Left renal cortex interstitium (tissue), 4 donors: ENCODE measurements at regions not wholly inside any gene's neighbourhood (a gene's known extent, or its start where the extent isn't known, plus 50 kb on each side); places are given as distances from the start of the nearest gene placed in this dataset.
"Not testable (repeated sequence)": the region's sequence is repeated elsewhere in the genome, so short reads cannot be mapped to it uniquely, and the experiment has no call there.

Source experiments
- DNase-seq, 4 donors: peaks; one replicate each; pipeline ENCODE4 v3.0.0-alpha.2; 2013; ENCODE audit warnings: low read depth in 4 of 4, low spot score in 2 of 4, missing footprints in 1 of 4

DNA sequence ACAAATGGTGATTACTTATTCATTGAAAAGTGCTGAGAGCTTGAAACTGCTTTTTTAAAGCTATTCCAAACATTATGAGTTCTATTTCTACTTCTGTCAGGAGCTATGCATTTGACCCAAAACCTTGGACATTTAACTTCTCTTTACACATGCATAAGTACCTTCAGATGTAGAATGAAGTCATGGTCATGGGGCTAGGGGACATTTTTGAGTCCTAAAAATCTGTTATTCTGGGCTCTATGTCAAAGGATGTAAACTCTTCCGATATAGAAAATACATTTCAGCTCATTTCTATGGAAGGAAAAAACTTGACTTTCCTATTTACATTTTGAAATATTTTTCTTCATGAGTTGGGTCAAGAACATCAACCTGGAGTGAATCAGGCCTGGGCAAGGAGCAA lies 179.5 kb upstream of the CXCL12 start:
- DNase-seq: no peak

DNA sequence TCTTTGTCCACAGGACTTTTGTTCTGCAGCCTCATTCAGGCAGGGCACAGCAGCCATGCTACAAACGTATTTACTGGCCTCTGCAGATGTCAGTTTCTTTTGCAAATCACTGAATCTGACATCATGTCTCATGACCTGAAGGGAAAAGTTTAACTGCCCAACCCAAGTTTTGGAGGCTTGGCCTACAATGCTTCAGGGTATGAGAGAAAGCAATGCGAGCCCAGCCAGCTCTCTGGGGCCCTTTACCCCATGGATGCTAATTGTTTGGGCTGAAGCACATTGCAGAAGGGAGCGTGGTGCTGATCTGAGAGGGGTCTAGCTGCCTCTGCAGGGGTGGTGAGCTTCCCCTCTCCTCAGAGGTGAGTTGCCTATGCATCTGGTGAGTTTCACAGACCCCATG lies 179.9 kb upstream of the CXCL12 start:
- DNase-seq: no peak

DNA sequence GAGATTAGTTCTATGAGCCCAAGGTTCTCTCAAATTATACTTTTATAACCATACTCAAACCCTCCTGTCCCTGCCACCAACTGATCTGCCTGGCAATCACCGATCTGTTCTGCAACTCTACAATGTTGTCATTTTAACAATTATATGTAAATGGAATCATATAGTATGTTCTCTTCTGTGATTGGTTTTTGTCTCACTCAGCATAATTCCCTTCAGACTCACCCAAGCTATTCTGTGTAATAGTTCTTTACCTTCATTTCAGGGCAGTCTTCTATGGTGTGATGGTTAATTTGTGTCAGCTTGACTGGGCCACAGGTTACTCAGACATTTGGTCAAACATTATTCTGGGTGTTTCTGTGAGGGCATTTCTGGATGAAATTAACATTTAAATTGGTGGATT lies 181.9 kb upstream of the CXCL12 start:
- no peak for DNase-seq

DNA sequence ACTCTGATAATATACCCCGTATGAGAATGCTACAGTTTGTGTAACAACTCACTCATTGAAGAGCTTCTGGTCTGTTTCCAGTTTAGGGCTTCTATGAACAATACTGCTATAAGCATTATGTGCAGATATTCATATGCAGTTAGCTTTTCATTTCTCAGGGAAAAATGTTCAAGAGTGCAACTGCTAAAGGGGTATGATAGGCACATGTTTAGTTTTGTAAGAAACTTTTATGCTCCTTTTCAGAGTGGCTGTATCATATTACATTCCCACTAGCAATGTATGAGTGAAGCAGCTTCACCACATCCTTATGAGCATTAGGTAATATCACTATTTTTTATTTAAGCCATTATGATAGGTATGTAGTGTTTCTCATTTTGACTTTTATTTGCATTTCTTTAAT lies 182.6 kb upstream of the CXCL12 start:
- DNase-seq: no peak

DNA sequence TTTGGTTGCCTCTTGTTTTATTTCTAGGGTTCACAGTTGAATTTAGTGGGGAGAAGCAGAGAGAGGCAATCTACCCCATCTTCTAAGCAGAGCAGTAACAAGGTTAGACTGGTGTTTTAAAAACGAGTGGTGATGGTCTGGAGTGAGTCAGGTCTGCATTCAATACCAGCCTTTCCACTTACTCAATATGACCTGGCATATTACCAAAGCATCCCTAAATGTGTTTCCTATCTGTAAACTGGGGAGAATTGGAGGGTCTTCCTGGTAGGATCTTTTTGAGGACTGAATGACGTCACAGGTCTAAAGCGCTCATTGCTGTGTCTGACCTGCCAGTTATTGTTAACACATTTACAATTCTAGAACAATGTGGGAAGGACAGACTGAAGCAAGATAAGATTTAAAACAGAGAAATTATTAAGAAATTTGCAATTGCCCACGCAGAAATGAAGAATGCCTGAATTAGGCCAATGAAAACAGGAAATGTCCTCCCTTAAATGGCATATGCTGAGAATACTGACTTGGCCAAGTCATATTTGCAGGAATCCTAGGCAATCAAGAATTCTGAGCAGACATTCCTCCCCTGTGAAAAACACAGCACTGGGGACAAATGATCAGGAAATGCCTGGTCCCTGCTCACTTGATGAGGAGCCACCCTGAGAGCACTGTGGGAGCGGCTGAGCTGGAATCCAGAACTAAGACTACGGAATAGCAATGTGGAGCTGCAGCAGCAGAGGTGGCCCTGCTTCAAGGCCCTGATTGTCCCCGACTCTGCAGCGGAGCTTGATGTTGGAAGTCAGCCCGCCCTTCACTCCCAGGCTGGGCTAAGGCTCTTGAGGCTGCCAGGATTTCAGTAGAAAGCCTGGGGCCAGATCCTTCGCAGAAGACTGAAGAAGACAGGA lies 184.5 kb upstream of the CXCL12 start:
- DNase-seq: no peak

DNA sequence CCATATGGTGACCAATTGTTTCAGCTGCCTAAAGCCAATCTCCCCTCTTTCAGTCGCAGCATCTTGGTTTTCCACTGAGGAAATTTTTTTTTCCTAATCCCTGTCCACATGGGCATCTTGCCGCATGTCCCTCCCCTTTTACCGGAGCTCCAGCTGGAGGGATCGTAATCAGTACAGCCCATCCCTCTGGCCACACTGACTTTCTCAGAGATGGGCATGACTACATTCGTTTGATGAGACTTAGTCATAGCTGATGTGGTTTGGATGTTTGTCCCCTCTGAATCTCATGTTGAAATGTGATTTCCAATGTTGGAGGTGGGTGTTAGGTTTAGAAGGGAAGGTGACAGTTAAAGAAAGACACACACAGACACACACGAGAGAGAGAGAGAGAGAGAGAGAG lies 186.8 kb upstream of the CXCL12 start:
- no peak for DNase-seq

DNA sequence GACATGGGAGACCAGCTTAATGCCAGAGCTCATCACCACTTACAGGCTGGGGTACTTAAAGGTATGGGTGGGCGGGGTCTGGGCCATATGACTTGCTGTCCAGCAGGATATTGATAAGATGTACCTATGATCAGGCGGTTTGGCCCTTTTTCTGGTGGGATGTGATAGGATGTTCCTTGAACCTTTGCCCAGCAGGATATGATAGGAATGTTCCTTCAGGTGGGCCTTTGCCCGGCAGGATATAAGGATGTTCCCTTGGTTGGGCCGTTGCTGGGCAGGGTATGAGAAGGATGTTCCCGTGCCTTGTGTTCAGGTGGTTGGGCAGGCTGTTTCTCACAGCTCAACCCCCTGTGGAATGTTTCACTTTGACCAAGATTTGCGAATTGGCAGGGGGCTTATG lies 187.2 kb upstream of the CXCL12 start:
- DNase-seq: no peak

DNA sequence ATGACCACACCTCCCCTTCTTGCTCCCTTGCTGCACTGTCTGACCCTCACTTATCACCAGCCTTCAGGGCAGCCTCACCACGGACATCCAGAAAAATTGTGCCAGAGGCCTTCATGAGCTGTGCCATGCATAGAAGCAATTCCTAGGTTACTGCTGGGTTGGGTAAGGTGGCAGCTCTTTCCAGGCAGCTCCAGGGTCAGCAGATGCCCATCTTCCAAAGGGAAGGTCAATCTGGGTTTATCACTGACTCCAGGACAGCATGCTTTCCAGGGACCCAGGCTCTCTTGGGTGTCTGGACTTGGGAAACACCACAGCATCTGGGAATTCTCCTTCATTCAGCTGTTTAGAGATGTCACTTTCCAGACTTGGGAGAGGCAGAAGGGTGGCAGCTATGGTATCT lies 188.9 kb upstream of the CXCL12 start:
- no peak for DNase-seq

DNA sequence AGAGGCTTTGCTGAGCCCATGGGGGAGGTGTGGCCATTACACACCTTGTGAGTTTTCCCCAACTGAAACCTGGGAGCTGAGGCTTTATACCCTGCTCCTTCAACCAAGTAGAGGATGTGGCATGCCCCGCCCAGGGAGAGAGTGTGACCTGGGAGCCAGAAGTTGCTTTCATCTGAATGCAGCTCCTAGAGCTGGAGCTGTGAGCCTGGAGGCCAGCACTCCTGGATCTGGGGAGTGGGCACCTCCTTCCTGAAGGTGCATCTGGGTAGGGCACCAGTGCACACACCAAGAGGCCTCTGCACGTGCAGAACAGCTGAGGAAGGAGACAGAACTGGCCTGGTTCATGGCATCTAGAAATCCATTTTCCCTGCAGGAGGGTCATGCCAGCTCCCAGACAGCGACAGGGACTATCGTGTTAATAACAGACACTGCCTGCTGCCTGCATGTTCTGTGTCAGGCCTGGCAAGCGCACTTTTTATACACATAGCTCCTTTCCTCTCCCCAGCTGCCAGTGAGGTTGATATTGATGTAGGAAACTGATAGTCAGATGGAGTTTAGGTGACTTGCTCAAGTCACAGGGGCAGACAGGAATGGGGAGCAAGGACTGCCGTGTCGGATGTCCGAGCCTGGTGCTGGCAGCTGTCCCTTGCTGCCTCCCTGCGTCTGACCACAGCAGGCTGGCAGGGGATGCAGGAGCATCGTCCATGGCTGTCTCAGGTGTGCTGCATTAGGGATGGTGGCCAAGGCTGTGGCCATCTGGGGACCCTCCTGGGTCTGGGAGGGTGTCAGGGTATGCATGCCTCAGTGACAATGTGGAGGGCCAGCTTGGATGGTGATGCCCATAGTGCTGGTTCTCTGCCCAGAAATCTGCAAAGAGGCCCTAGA lies 189.9 kb upstream of the CXCL12 start:
- DNase-seq: no peak

DNA sequence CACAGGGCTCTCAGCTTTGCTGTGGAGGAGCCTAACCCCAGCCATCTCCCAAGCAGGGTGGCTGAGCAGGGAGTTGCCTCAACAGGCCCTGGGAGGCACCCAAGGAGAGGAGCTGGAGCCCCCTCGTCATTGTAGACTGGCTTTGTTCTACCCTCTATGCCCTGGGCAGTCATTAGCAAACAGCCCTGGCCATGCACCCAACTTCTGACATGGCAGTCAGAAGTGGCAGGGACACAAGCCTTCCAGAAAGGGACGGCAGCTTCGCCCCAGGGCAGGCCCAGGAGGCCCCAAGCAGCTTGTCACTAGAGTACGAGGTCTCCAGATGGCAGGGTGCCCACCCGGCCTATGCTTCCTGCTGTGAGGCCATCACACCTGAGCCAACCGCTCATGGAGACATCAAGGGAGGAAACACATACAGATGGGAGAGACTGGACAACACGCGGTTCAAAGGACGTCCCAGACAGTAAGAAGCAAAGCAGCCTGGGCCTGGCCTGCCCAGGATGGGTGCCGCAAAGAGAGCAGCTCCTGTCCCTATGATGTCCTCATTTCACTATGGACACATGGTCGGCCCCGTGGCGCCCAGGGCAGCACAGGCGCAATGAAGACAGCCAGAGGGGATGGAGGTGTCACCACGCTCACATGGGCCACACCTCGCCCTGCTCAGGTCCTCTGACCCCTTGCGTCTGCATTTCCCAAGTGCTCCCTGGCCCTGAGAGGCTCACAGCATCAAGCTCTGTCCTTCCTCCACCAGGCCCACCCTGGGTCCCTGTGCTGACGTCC lies 190.9 kb upstream of the CXCL12 start:
- DNase-seq: no peak

DNA sequence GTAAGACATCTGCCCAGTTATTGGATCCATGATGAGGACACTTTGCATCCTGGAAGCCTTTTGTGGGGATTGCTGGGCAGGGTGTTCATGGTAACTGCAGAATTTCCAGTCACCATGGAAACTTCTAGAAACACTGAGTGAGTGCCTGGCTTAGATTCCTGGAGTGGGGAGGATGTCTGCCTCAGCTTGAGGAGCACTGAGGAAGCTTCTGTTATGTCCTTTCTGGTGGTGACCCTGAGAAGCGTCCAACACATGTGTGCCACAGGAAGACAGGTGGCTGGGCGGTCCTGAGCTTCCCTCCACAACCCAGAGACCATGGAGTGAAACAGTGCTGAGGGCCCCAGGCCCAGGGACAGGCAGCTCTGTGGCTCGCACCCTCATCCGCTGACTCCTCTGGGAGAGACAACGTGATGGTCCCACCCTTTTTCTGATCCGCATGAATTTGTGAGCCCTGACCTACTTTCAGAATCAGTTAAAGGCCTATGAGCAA lies 191.8 kb upstream of the CXCL12 start:
- no peak for DNase-seq

DNA sequence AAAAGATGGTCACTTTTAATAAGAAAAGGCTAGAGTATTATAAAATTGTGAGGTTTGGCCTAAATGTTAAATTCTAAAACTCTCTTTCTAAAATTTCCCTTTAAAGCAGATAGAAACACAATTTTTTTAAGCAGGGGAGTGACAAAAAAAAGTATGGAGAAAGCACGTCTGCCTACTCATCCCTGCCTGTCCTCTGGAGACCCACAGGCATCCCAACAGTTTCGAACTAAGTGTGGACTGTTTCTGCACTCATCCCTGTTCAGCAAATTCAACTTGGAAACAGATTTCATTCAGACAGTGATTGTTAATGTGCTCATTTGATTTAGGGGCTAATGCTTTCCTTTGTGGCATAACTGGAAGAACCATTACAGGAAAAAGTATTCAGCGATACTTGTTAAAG lies 192.6 kb upstream of the CXCL12 start:
- no peak for DNase-seq

DNA sequence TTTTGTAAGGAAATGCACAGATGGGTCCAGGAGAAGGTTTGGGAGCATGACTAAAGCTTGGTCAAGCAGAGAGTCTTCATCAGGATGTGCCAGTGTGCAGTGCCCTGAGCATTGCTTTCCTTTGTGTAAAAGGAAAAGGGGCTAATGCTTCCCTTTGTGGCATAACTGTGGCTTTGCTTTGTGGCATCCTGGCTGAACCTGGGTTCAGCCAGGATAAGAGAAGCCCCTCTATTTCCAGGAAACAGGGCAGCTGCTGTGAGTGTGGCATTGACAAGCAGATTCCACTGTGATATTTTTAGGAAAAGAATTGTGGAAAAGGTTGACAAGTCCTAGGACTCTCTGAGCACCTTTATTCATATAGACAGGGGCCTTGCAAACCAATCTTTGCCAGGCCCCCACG lies 193.4 kb upstream of the CXCL12 start:
- no peak for DNase-seq

DNA sequence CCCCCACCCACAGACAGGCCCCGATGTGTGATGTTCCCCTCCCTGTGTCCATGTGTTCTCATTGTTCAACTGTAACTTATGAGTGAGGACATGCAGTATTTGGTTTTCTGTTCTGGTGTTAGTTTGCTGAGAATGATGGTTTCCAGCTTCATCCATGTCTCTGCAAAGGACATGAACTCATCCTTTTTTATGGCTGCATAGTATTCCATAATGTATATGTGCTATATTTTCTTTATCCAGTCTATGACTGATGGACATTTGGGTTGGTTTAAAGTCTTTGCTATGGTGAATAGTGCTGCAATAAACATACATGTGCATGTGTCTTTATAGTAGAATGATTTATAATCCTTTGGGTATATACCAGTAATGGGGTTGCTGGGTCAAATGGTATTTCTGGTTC lies 194.1 kb upstream of the CXCL12 start:
- not testable (repeated sequence) for DNase-seq

DNA sequence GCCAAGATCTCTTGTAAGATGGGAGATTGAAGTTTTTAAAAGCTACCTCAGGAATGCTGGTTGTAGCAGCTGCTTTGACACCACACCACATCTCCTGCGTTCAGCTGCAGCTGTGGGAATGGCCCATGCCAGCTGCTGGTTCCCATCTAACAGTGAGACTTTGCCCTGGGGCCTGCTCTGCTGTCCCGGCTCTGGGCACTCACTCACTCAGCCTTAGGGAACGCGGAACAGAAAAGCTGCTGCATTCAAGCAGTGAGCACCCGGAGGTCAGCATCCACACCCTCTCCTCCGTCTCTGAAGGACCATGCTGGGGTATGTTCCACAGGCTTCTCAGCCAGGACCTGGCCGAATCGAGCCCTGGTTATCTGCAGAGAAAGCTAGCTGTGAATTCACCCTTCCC lies 197.1 kb upstream of the CXCL12 start:
- DNase-seq: no peak

DNA sequence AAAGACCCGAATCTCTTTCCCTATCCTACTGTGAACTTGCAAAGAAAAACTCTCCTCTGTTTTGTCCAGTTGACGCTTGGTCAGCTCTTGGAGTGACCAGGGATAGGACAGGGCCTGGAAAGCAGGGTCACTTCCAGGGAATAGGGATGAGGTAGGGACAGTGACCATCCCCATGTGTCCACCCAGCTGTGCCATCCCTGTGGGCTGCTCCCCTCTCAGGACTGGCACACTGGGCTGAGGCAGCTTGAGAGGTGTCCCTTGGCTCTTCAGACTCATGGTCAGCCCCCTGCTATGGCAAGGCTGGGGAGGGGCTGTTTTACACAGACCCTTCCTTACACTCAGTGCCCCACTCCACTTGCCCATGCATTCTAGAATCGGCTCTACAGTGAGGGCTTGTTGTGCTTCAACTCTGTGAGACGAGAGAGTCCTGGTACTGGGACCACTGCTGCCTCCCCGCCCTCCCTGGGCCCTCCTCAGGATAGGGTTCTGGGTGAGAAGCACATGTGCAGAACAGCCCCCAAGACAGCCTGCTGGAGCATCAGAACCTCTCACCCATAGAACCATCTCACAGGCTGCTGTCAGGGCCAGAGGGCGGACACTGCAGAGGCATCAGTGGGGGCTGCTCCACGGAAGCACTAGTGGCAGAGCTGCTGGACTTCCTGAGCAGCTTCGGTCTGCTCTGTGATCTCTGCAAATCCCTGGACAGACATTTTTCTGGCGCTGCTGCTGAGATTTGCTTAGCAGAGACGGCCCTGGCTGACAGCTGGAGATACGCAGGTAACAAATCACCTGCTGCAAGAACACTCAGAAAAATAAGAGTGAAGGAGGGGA lies 202.8 kb upstream of the CXCL12 start:
- no peak for DNase-seq

DNA sequence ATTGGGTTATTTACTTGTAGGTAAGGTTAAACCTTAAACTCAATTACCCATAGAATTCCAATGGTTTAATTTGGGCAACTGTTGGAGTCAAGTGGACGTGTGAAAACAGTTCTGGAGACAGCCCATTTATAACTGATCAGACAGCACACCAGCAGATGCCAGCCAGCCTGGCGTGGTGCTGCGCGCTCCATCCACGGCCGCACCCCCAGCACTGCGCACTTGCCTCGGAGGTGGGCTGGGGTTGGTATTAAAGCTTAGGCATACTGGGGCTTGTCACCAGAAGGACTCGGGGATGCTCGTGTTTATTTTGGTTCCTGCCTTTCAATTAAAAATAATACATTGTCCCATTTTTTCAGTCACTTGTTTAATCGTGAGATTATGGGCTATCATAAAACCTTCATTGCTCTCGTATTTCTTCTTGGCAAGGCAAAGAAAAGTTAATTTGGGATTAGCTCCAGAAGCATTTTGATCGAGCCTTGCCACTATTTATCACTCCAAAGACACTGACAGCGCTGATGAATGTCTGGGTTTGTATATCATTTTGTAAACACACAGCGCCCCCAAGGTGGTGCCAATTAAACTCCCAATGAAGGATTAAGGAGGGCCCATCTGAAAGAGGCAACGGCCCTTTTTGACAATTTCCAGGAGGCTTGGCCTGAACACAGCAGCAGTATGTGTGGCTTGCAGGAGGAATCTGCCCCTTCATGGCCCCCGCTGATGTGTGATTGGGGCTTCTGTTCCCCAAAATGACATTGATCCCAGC lies 204.5 kb upstream of the CXCL12 start:
- DNase-seq: no peak

DNA sequence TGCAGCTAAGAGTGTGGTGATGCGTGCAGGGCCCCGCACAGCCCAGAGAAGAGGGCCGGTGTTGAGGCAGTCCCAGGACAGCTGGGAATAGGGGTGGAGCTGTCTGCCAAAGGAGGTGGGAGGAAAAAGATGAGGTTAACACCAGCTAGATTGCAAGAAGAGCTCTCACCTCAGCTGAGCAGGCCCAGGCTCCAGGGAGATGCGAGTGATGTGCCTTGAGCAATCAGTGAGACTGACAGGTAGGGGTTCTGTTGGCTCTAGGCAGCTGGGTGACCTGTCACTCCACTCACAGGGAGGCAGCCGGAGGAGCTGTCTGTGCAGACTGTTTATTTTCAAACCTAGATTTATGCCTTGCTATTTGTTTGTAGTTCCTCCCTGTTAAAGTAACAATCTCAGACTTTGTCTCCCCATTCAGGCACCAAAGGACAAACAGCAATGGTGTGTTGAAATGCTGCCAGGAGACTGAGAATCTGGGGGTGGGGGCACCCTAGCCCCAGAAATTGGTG lies 205.1 kb upstream of the CXCL12 start:
- no peak for DNase-seq

DNA sequence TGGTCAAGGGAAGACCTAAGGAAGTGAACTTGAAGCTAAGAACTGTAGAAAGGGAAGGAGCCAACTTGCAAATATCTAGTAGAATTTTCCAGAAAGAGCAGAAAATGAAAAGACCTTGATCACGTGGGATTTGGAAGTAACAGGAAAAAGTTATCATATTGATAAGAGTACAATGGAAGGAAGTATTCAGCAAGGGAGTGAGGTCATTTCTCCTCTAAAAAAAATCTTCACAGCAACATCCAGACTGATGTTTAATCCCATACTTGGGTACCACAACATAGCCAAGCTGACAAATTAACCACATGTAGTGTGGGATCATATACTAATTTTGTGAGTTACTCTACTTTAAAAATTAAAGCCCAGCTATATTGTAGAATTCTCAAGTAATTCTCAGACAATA lies 207.0 kb upstream of the CXCL12 start:
- DNase-seq: no peak
